M059J (cell line): ENCODE measurements at regions not wholly inside any gene's neighbourhood (a gene's known extent, or its start where the extent isn't known, plus 50 kb on each side); places are given as distances from the start of the nearest gene placed in this dataset.
"Not testable (repeated sequence)": the region's sequence is repeated elsewhere in the genome, so short reads cannot be mapped to it uniquely, and the experiment has no call there.

ENCODE experiments used
- DNase-seq: peaks from one replicate; pipeline ENCODE4 v3.0.0-alpha.2; 2012; ENCODE audit warnings: low read depth

DNA sequence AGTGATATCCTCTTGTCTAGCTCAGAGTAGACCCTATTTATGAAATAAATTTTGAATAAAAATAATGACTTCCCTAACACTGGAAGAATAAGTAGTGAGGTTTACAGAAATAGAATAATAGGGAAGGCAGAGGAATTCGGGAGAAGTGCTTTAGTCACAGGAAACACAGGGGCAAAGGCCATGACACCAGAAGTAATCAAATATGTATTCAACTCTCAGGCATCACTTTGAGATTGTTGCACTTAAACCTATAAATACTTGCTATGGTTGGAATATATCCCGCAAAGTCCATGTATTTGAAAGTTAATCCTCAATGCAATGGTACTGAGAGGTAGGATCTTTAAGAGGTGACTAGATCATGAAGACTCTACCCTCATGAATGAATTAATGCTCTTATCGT is 166.8 kb downstream of the YIPF5 start:
- DNase-seq, result no peak

DNA sequence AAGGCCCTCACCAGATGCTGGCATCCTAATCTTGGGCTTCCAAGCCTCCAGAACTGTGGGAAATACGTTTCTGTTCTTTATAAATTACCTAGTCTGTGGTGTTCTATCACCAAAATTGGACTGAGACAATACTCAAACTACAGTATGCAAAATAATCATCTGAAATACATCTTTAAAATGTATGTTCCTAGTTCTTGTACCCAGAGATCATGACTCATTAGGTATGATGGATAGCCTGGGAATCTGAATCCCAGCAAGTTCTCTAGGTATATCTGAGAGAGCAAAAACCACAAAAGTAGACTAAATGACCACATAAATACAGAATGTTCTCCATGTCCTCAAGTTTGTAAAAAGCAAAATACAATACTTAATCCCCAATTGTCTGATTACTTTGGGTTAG is 166.3 kb downstream of the YIPF5 start:
- peak; percentile 55 for DNase-seq

DNA sequence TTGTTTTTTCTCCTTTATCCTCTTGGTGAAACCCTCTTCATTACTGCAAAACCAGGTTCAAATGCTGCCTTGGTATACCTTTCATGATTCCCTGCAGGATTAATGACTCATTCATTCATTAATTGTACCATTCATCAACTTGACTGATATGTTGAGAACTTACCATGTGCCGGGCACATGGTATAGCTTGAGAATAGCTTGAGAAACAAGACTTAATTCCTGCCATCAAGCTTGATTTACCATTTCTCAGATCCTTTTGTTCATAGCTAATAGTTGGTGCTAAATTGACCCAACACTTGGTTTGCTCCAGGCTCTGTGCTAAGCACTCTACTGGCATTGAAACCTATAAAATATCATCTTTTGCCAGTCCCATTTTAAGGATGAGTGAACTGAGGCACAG is 165.7 kb downstream of the YIPF5 start:
- no peak for DNase-seq

DNA sequence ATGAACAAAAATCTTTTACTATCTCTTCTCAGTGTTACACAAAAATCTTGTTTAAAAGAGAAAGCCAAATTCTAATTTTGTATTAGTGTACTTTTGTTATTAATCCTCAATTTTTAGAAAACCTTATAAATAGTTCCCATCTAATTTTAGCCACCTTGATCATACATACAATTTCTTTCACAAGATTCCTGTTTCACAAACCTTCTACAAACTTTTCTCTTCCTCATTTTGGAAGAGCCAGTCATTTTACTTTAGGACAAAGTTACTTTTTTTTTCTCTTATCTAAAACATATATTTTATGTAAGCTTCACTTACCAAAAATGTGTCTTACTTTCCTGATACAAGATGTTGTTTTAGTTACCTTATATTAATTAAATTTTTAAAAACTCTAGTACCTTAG is 161.3 kb downstream of the YIPF5 start:
- DNase-seq, result no peak

DNA sequence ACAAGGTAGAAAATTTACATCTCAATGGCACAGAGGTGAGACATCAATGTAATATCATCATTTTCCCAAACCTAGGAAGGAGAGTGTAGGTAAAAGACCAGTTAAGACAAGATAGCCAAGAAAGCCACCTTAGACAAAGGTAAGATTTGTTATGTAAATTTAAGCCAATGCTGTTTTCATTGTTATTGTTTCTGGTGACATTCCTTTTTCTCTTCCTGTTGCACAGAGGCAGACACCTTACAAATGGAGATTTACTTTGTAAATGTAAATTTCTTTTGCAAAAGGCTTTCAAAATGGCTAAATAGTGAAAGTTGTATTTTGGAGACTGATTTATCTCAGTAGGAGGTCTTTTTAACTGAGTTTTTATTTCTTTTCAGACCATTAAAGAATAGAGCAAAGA is 159.1 kb downstream of the YIPF5 start:
- no peak for DNase-seq

DNA sequence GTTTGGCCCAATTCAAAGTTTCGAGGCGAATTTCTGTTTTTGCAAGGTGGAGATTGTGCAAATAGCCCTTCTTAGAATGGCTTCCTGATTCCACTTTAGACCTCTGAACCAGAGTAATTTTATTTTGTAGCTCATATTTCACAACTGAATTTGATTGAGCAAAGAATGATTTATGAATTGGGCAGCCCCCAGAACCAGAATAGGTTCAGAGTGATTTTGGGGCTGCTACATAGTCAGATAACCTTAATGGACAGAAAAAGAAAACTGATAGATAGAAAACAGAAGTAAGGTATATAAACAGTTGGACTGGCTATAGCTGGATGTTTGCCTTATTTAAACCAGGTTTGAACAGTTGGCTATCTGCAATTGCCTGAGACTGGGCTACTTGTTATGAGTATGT is 156.6 kb downstream of the YIPF5 start:
- DNase-seq, result no peak

DNA sequence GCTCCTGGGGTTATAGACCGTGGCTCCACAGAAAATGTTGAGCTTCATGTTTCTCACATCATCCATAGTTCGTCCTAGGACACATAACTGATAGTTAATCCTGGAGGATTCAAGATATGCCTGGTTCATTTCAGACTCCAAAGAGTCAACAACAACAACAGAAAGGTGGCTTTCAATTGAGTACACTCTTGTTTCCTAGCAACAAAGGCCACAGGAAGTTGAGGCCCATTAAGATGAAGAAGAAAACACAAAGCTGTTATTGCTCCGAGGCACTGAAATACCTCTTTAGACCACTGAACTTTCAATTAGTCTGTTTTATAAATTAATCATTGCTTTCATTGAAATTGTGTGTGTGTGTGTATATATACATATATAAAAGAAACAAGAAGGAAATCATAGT is 154.5 kb downstream of the YIPF5 start:
- no peak for DNase-seq

DNA sequence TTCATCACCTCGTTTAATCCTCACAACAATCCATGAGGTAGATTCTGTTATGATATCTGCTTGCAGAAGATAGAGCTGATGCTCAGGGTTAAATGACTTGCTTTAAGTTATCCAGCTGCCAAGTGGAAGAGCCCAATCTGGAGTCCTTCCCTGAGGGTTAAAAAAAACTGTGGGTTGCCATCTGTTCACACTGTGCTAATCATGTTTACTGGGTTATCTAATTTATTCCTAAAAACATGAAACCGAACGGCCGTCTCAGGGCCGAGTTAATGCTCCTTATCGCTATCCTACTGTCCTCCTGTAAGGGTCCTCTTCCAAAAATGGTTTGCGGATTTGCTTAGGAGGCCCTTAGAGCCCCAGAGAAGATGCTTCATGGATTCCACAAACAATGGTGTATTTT is 153.3 kb downstream of the YIPF5 start:
- no peak for DNase-seq

DNA sequence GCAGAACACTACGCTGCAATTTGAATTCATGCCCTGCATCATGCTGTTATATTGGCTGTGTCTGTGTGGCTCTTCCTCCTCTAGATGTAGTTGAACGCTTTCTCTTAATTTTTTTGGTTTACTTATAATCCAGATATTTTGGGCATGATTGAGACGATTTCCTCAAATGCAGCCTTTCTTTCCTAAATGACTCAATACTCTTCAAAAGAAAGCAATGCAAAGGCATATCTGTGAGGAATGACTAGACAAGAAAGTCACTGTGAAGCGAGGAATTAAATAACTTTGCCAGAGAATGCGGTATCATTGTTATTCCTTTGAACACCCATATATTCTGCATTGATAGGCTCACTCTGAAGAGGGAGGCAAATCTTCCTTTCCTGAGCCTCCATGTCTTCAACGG is 152.8 kb downstream of the YIPF5 start:
- DNase-seq, result no peak

DNA sequence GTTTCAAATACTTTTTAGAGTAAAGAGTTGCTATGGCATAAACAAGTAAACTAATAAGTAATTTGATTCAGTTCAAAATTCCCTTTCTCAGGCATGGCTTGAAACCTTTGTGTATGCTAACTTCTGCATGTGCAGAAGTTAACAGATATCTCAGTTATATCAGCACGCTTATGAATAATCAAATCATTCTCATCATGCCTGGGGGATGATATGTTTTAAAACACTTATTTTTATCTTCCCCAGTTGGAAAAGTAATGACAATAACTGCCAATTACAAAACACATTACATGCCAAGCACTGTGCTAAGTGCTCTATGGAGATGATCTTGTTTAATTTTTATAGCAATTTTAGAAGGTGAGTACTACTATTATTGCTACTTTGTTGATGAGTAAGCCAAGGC is 146.4 kb downstream of the YIPF5 start:
- no peak for DNase-seq

DNA sequence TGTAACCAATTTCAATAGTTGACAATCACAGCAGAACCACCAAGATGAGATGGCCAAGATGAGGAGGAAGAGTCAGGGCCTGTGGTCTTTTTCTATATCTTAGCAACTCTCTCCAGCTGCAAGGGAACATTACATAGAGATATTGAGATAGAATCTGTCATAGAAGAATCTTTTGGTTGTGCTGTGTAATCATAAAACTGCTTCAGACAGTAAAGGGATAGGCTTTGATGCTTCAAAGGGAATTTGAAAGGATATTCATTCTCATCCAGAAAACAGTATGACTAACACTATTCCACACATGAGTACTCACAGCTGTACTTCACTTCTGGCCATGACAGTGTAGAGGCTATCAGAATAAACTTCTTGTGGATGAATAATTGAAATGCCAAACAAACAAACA is 145.9 kb downstream of the YIPF5 start:
- no peak for DNase-seq

DNA sequence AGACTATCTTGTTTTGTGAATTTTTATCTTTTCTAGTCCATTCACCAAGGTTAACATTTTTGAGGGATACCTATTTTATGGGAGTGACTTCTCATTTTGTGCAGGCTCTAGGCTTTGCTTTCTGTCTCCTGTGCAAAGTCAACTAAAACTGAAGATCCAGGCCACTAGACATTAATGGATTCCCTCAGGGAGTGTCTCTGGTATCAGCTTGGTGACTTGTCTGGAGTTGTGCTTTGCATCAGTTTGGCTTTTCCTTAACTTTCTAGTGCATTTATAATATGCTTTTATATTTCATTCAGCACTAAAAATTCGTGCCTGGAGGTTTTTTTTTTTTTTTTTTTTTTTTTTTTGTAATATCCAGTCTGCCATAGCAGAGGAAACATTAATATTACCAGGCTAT is 144.2 kb downstream of the YIPF5 start:
- DNase-seq, result no peak

DNA sequence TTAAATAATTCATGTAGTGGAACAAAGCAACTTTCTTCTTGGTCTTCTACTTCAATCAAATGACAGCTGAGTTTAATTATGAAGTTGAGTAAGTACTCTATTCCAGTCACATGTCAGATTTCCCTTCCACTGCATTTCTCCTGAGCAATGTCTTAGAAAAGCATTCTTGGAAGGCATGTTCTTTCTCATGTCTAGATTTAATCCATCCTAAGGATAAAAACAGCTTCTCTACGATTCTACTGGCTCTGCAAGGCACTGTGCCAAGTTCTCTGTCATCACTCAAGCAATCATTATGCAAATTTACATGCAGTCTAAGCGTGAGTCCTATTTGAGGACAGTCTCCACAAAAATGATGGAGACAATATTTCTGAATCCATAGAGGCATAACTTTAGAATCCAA is 142.4 kb downstream of the YIPF5 start:
- DNase-seq, result peak; percentile 65

DNA sequence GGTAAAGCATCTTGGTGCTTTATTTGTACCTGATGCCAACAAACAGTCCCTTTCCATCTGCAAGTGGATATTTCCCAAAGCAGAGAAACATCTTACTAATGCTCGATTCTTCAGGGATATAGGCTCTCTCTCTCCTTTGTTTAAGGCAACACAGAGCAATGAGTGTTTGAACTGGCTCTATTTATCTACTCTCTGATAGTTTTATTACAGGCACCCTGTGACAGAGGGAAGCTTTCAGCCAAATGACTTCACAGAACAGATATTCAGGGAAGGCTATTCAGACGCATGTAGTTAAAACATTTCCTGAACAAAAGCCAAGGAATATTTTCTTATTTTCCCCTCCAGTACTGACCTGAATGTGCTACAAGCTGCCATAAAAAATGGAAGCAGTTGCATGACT is 141.8 kb downstream of the YIPF5 start:
- DNase-seq, result peak; percentile 62

DNA sequence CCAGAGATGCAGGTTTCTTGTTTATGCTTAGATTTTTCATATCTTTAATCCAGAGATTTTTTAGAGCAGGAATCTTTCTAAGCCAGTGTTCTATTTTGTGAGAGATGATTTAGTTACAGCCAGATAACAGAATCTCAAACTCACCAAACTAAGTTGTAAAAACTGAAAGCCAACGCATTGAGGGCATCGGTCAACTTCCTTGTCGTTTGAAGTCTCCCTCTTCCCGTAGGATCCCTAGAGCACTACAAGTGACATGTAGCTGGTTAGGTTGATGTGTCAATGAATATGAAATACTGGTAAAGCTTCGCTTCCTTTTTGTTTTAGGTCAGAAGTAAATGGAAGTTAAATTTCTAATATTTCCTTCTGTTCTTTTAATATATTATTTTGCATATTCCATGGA is 139.6 kb downstream of the YIPF5 start:
- DNase-seq, result no peak

DNA sequence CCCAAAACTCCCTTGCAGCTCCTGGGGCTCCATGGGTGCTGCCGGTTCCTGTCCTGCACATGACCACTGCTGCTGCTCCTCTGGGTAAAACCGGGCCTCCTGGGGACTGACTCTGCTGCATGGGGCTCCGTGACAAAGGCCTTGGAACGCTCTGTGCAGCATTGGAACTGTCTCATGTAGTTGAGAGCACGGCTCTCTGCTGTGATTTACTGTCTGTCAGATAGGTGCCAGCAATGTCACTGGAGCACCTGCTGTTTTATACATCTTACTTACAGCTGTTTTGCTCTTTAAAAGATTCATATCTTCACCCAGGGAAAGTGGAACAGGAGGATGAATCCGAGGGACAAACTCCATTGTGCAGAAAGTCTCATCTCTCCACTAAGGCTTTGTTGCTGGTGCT is 138.1 kb downstream of the YIPF5 start:
- no peak for DNase-seq

DNA sequence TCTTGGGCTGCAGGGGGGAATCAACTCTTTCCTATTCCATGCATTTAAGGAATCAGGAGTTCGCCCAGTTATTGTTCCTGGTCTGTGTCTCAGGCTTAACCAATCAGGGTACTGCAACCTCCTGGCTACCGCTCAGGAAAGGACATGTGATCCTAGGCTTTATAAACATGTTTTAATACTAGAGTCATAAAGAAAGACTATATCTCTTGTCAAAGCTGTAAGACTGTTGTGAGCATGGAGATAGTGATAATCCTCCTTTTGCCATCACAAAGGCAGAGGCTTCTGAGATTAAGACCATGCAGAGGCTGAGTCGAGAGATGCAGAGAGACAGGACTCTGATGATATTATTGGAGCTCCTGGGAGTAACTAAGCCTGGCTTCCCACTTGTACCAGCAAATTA is 137.0 kb downstream of the YIPF5 start:
- no peak for DNase-seq

DNA sequence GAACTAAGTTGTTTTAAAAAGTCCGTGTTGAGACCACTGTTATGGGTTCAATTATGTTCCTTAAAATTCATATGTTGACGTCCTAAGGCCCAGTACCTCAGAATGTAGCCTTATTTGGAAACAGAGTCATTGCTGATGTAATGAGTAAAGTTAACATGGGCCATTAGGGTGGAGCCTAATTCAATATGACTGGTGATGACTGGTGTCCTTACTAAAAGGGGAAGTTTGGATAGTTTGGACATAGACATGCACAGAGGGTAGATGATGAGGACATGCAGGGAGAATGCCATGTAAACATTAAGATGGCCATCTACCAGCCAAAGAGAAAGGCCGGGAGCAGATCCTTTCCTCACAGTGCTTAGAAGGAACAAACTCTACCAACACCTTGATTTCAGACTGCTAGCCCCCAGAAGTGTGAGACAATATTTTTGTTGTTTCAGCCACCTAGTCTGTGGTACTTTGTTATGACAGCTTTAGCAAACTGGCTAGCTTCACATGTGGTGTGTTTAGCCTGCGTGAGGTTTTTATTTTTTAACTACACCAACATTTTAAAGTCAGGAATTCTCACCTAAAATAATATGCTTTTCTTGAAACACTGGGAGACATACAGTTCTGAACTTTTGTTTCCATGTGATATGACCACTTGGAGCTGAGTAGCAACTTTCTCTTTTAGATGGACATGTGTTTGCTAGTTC is 135.3 kb downstream of the YIPF5 start:
- no peak for DNase-seq

DNA sequence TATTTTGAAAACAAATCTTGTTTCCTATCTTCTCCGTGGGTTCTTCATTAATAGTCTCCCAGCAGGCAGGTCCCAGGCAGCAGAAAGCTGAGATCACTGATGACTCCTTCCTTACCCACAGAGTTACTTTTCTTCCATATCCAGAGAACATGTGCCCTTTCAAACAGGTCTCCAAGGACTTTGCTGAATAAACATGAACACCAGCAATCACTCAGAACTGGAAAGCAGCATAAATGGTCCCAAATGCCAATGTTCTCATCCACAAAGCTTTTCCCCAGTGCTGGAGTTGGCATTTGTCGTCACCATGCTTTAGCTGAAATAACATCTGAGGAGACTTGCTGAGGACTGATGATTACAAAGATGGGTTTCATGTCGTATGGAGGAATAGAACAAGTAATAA is 134.0 kb downstream of the YIPF5 start:
- DNase-seq, result no peak

DNA sequence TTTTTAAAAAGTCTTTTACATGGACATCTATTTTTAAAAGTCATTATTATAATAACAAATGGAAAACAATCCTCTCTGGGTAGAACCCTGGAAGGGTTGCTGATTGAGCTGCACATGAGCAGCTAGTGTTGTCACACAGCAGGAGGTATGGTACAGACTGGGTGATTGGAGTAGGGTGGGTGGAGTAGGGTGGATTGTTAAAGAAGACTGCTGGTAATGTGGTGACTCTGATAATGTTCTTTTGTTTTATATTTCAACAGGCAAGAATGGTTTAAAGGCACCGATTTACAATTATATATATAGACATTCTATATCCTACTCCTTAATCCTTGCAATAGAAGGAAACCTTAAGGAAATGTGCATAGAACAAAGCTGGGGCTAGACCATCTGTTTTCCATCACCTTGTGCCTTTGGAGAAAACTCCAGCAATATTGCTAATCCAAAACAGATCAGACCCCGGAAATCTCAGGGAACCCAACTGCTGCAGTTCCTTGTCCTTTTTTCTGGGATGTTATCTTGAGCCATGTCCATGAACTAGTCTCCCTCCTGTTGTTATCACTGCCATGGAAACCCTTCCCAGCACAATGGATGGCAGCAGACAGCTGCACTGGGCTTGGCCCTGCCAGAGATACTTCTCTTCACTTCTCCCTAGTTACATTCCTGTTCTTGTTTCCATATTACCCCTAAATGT is 129.7 kb downstream of the YIPF5 start:
- no peak for DNase-seq

DNA sequence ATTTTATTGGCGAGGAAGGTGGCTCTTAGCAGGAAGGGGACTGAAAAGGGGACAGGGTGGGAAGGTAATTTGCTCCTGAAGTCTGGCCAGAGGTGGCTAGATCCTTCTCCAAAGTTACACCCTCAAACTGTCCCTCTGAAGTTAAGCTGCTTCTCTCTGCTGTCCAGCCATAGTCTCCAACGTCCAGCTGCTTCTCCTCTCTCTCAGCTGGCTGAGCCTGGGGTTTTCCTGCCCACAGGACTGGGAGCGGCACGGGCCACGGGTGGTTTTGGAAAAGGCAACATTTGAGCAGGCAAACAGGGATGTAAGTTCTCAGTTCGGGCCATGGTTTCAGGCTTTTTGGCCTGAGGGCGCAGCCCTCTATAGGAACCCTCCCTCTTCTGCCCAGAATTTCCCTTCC is 128.3 kb downstream of the YIPF5 start:
- no peak for DNase-seq

DNA sequence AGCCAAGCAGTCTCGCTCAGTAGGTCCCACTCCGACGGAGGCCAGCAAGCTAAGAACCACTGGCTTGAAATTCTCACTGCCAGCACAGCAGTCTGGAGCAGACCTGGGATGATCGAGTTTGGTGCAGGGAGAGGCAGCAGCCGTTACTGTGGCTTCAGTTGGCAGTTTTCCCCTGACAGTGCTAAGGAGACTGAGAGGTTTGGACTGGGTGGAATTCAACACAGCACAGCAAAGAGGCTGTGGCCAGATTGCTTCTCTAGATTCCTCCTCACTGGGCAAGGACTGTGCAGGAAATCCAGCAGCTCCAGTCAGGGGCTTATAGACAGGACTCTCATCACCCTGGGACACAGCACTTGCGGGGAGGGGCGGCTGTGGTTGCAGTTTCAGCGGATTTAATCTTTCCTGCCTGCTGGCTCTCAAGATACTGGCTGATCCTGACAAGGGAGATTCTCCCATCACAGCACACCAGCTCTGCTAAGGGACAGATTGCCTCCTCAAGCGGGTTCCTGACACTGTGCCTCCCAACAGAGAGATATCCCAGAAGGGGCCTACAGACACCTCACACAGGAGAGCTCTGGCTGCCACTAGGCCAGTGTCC is 122.1 kb downstream of the YIPF5 start:
- DNase-seq, result no peak

DNA sequence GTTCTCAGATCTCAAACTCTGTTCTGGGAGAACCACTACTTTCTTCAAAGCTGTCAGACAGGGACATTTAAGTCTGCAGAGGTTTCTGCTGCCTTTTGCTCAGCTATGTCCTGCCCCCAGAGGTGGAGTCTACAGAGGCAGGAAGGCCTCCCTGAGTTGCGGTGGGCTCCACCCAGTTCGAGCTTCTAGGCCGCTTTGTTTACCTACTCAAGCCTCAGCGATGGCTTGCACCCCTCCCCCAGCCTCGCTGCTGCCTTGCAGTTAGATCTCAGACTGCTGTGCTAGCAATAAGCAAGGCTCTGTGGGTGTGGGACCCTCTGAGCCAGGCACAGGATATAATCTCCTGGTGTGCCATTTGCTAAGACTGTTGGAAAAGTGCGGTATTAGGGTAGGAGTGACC is 115.1 kb downstream of the YIPF5 start:
- DNase-seq, result not testable (repeated sequence)

DNA sequence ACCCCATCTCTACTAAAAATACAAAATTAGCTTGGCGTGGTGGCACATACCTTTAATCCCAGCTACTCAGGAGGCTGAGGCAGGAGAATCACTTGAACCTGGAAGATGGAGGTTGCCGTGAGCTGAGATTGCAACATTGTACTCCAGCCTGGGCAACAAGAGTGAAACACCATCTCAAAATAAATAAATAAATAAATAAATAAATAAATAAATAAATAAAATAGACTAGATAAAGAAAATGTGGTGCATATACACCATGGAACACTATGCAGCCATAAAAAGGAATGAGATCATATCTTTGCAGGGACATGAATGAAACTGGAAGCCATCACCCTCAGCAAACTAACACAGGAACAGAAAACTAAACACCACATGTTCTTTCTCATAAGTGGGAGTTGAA is 110.4 kb downstream of the YIPF5 start:
- not testable (repeated sequence) for DNase-seq
